Posterior cingulate gyrus (tissue), 11 donors: ENCODE measurements at regions not wholly inside any gene's neighbourhood (a gene's known extent, or its start where the extent isn't known, plus 50 kb on each side); places are given as distances from the start of the nearest gene placed in this dataset.
A peak's percentile ranks its signal among the peaks of the same experiment; 100 is the strongest.
"Not testable (repeated sequence)": the region's sequence is repeated elsewhere in the genome, so short reads cannot be mapped to it uniquely, and the experiment has no call there.

Experiments
- DNase-seq, 10 donors: peaks; one replicate each; pipeline versions ENCODE4 v3.0.0 to v3.0.0-alpha.2; 2020 to 2021; ENCODE audit warnings: mixed read lengths in 3 of 10
- intact Hi-C: fragments of 100-400 bp; cut with DNase I; formaldehyde crosslinking; loops from one replicate; pipeline ENCODE4 v1.15.1; 2023

- intact Hi-C loops, DNase-seq: not testable (repeated sequence)
Observed at GRCh38 chr3:75301050-75301449, 363.1 kb upstream of the FRG2C start.

- intact Hi-C loops: no loop called here
- DNase-seq: no peak
Observed at GRCh38 chr3:75303741-75304140, 360.4 kb upstream of the FRG2C start.

- no peak for DNase-seq
- intact Hi-C loops: no loop called here
Observed at GRCh38 chr3:75305901-75306300, 358.2 kb upstream of the FRG2C start.

GRCh38 chr3:75311306-75311705 is 352.8 kb upstream of the FRG2C start:
- intact Hi-C loops, DNase-seq: not testable (repeated sequence)

GRCh38 chr3:75312469-75312868 is 351.7 kb upstream of the FRG2C start:
- DNase-seq, intact Hi-C loops: not testable (repeated sequence)

- intact Hi-C loops, DNase-seq: not testable (repeated sequence)
Observed at GRCh38 chr3:75319776-75320175, 344.4 kb upstream of the FRG2C start.

GRCh38 chr3:75320369-75320768 is 343.8 kb upstream of the FRG2C start:
- DNase-seq: no peak
- intact Hi-C loops: no loop called here

- DNase-seq: no peak
- intact Hi-C loops: no loop called here
Observed at GRCh38 chr3:75321060-75321459, 343.1 kb upstream of the FRG2C start.

- DNase-seq, intact Hi-C loops: not testable (repeated sequence)
Observed at GRCh38 chr3:75323936-75324335, 340.2 kb upstream of the FRG2C start.

- DNase-seq: no peak
- intact Hi-C loops: no loop called here
Observed at GRCh38 chr3:75325716-75326115, 338.4 kb upstream of the FRG2C start.

GRCh38 chr3:75327453-75327852 is 336.7 kb upstream of the FRG2C start:
- DNase-seq: peak in 1 of 10 donors; percentile 50
- intact Hi-C loops: no loop called here

GRCh38 chr3:75329476-75330097 is 334.5 kb upstream of the FRG2C start:
- intact Hi-C loops: no loop called here
- no peak for DNase-seq

- DNase-seq, intact Hi-C loops: not testable (repeated sequence)
Observed at GRCh38 chr3:75330446-75330845, 333.7 kb upstream of the FRG2C start.

GRCh38 chr3:75332090-75332489 is 332.0 kb upstream of the FRG2C start:
- DNase-seq, intact Hi-C loops: not testable (repeated sequence)

GRCh38 chr3:75332794-75333193 is 331.3 kb upstream of the FRG2C start:
- intact Hi-C loops: no loop called here
- no peak for DNase-seq

GRCh38 chr3:75334299-75334698 is 329.8 kb upstream of the FRG2C start:
- DNase-seq: no peak
- intact Hi-C loops: no loop called here

GRCh38 chr3:75337226-75337900 is 326.8 kb upstream of the FRG2C start:
- no peak for DNase-seq
- intact Hi-C loops: no loop called here

- intact Hi-C loops: no loop called here
- no peak for DNase-seq
Observed at GRCh38 chr3:75338342-75338741, 325.8 kb upstream of the FRG2C start.

GRCh38 chr3:75341324-75342067 is 322.6 kb upstream of the FRG2C start:
- intact Hi-C loops: no loop called here
- no peak for DNase-seq

GRCh38 chr3:75342425-75342824 is 321.7 kb upstream of the FRG2C start:
- intact Hi-C loops: no loop called here
- DNase-seq: no peak

GRCh38 chr3:75350536-75350935 is 313.6 kb upstream of the FRG2C start:
- DNase-seq, intact Hi-C loops: not testable (repeated sequence)
